ENCODE measurements at regions not wholly inside any gene's neighbourhood (a gene's known extent, or its start where the extent isn't known, plus 50 kb on each side); places are given as distances from the start of the nearest gene placed in this dataset.

DNA sequence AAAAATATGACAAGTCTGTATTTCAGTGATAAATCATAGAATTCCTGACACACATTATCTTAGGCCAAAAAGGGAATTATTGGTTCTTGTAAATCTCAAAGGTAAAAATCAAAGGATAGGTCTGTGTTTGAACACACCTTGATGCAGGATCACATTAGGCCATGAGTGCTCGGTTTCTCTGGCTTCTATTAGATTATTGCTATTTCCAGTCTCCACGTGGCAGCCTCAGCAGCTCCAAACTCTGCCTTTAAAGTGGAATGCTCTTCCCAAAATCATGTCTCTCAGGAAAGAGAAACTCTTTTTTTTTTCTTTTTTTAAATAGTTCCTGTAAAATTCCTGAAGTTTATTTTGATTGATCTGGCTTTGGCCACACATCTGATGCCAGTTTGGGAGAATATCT is 105.6 kb upstream of the FRMD6 start:
- DNase-seq (ENCODE audit: low read depth, low spot score), result no peak

DNA sequence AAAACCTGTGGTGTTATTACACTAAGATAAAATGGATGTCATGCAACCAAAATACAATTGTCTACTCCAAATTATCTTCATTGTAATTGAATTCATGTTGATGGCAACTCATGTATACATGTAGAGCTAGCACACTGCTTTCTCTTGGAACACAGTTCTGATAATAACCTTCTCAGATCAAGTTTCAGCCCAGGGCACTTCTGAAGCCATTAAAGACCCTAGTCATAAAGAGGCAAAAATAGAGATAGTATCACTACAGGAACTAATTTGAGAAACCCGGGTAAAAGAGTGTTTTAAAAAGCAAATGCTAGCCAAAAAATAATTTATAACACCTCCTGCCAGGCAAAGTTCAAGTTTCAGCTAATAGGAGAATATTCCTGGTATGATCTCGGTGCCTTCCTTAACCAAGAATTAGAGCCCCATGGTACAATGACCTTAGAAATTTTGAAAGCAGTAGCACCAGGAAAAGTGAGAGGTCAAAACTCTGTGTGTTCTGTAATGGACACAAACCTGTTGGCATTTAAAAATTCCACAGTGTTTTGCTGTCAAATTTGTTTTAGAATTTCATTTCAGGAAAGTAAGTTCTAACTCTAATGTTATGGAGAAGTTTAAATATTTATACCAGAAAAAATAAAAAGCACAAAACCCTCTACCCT is 105.0 kb upstream of the FRMD6 start:
- no peak for DNase-seq (ENCODE audit: low read depth, low spot score)

- peak; percentile 96 for DNase-seq (ENCODE audit: low read depth, low spot score)
Measured at GRCh38 chr14:51547260-51547659, 104.5 kb upstream of the FRMD6 start.

DNA sequence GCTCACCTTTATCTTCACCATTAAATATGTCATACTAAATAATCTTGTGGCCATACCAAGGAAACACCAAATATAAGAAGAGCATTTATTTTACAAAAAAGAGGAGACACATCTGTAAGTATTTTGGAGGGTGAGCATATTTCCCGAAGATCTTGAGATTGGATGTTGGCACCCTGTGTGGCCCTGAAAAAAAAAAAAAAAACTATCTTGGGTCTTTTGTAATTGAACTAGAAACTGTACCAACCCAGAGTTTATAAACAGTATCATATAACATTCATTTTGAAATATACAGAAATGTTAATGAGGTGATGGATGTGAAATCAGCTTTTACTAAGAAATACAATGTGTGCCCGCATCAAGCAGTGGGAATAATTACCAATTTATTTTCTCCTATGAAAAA is 104.0 kb upstream of the FRMD6 start:
- no peak for DNase-seq (ENCODE audit: low read depth, low spot score)

DNA sequence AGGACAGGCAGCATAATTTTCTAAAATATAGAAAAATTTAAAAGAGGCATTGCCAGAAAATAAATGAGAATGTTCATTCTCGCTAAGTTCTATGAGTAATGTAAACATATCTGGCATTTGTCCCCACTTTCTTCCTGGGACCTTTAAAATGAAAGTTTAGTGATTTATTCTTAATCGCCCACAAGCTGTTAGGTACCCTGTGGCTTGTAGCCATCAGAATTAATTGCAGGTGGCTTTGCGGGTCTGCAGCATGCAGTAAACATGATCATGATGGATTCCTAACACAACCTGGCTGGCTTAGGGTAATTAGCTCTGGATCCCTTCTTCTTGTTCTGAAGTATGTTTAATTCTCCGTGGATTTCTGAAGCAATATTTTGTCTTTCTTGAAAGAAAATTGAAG is 103.5 kb upstream of the FRMD6 start:
- no peak for DNase-seq (ENCODE audit: low read depth, low spot score)

GRCh38 chr14:51550636-51551035 is 101.1 kb upstream of the FRMD6 start:
- no peak for DNase-seq (ENCODE audit: low read depth, low spot score)

DNA sequence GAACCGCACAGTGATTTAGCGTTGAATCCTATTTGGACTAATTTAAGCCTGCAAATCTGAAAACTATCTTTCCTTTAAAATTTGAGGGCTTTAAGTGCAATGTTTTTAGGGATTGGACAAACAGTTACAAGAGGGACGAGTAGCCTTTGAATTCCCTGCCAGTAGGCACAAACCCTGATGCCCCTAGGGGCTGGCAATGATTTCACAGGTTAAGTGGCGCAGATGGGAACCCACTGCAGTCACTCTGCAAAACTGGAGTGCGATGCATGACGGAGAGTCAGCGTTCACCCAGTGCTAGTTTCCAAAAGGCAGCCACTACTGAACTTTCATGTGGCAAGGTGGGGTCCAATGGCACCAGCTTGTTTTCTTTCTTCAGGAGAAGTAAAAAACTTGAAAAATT is 99.4 kb upstream of the FRMD6 start:
- no peak for DNase-seq (ENCODE audit: low read depth, low spot score)

GRCh38 chr14:51552768-51553404 is 98.8 kb upstream of the FRMD6 start:
- DNase-seq (ENCODE audit: low read depth, low spot score), result no peak

DNA sequence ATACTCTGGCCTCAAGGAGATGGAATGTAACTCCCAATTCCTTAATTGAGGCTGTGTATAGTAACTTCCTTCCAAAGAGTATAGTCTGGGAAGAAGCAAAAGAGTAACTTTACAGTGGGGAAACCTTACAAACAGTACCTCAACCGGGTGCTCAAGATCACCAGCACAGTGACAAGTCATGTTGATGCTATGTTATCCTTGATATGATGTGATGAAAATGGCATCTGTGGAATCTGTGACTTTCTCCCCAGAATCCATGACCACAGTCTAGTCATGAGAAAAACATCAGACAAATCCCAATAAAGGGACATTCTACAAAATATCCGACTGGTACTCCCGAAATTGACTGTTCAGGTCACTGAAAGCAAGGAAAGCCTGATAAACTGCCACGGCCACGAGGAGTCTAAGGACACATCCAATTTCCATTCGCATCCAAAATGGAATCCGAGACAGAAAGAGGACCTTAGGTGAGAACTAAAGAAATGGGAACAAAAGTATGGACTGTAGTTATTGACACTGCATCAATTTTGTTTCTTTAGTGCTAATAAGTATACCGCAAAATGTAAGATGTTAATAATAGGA is 97.3 kb upstream of the FRMD6 start:
- DNase-seq (ENCODE audit: low read depth, low spot score), result peak; percentile 91

DNA sequence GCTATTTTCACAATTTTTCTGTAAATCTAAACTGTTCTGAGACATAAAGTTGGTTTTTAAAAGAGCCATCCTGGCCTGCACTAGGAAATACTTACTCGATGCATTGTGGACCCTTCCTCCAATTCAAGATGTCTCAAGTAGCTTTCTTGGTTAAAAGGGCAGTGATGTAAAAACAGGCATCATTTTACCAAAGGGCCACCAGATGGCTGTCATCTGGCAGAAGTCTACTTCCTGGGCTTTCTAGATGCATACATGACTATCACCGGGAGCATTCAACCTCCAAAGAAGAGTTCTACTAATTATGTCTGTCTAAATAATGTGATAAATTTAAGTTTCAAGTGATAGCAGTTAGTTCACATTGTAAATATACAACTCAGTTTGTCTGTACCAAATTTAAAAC is 96.8 kb upstream of the FRMD6 start:
- peak; percentile 32 for DNase-seq (ENCODE audit: low read depth, low spot score)

- no peak for DNase-seq (ENCODE audit: low read depth, low spot score)
Measured at GRCh38 chr14:51561141-51561540, 90.6 kb upstream of the FRMD6 start.

GRCh38 chr14:51562816-51563215 is 88.9 kb upstream of the FRMD6 start:
- peak; percentile 31 for DNase-seq (ENCODE audit: low read depth, low spot score)

DNA sequence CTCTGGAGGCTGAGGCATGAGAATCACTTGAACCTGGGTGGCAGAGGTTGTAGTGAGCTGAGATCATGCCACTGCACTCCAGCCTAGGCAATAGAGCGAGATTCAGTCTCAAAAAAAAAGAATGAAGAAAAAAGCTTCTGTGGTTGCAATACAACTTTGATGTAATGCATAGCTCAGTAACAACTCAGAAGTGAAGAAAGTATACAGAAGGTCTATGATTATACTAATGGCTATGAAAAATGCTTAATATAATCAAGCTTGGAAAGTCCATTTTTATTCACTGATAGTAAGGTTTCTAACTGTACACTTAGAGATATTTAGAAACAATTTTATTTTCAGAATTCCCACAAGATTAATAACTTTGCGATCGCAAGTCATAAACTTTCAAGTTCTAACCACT is 88.2 kb upstream of the FRMD6 start:
- no peak for DNase-seq (ENCODE audit: low read depth, low spot score)

DNA sequence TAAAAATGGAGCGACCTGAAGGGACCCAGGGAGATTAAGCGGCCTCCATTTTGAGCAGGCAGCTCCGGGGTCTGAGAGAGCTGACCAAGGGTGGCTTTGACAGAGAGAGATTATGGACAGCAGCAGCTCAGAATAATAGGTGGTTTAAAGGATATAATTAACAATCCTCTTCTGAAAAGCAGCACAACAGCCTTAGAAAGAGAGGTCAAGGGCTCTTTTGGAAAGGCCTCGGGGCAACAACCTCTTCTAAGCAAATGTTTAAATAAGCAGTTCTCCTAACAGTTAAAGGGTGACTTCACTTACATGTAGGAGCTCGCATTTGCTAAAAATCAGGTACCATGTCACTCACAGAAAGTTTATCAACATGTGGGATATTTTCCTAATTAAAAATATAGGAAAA is 87.2 kb upstream of the FRMD6 start:
- no peak for DNase-seq (ENCODE audit: low read depth, low spot score)

DNA sequence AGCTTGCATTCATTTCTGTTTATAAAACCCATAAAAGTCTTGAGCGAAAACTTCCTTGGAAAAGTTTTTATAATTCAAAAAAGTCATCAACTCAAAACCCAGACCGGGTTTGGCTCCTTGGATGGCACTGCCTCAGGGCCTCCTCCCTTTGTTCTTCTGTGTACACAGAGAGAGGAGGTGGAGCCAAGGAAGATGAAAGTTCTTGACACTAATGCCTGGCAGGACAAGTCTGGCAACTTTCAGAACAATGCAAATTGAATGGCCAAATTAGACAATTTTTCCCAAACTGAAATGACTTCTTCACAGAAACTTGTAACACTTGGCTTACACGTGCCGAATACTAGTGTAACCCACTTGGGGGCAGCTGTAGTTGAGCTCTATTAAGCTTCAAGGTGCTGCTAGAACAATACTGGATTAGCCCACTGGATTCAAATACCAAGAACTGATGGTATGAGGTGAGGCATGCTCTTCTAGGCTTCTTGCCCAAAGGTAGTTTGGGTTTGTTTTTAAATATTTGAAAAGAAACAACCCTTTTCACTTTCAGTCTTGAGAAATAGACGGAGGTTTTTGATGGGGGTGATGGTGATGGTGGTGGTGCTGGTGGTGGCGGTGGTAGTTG is 86.6 kb upstream of the FRMD6 start:
- DNase-seq (ENCODE audit: low read depth, low spot score), result peak; percentile 32

GRCh38 chr14:51566831-51567582 is 84.7 kb upstream of the FRMD6 start:
- no peak for DNase-seq (ENCODE audit: low read depth, low spot score)

- DNase-seq (ENCODE audit: low read depth, low spot score), result no peak
Measured at GRCh38 chr14:51568366-51568765, 83.3 kb upstream of the FRMD6 start.

GRCh38 chr14:51573607-51574006 is 78.1 kb upstream of the FRMD6 start:
- DNase-seq (ENCODE audit: low read depth, low spot score), result no peak

GRCh38 chr14:51574009-51574408 is 77.7 kb upstream of the FRMD6 start:
- no peak for DNase-seq (ENCODE audit: low read depth, low spot score)

GRCh38 chr14:51575349-51576116 is 76.2 kb upstream of the FRMD6 start:
- DNase-seq (ENCODE audit: low read depth, low spot score), result no peak

GRCh38 chr14:51576117-51576430 is 75.6 kb upstream of the FRMD6 start:
- DNase-seq (ENCODE audit: low read depth, low spot score), result peak; percentile 60

- no peak for DNase-seq (ENCODE audit: low read depth, low spot score)
Measured at GRCh38 chr14:51576879-51577278, 74.8 kb upstream of the FRMD6 start.
